ENCODE measurements at regions not wholly inside any gene's neighbourhood (a gene's known extent, or its start where the extent isn't known, plus 50 kb on each side); places are given as distances from the start of the nearest gene placed in this dataset.

DNA sequence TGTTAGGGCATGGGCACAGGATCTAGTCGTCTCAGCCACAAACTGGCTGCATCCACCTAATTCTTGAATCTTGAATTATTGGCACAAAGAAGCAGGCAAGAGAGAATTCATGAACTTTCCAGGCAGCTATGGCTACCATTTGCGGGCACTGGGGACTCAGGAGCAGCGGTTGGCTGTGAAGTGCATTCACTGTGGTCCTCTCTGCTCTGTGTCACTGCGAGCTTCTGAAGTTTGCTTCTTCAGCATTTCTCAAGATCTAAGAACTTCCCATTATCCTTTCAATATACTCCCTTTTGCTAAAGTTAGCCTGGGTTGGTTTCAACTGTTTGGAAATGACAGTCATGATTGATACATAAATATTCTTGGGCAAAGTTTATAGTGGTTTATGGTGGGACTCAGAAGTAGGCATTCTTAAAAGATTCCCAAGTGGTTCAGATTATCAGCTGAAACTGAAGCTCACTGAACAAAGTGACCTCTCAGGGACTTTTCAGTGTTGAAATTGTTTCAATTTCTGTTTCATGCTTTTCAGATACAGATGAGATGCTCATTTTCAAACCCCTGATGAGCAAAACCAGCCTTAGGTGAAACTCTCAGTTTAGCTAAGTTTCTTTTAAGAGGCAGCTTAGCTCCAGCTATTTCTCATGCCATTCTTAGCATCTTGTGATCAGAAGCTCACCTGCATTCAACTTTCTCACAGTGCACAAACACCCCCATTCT is 1258.3 kb upstream of the GYPC start:
- no peak for TF ChIP-seq POLR2A (IDR thresholded peaks at IDR 0.05)
- TF ChIP-seq, protein P1, sequence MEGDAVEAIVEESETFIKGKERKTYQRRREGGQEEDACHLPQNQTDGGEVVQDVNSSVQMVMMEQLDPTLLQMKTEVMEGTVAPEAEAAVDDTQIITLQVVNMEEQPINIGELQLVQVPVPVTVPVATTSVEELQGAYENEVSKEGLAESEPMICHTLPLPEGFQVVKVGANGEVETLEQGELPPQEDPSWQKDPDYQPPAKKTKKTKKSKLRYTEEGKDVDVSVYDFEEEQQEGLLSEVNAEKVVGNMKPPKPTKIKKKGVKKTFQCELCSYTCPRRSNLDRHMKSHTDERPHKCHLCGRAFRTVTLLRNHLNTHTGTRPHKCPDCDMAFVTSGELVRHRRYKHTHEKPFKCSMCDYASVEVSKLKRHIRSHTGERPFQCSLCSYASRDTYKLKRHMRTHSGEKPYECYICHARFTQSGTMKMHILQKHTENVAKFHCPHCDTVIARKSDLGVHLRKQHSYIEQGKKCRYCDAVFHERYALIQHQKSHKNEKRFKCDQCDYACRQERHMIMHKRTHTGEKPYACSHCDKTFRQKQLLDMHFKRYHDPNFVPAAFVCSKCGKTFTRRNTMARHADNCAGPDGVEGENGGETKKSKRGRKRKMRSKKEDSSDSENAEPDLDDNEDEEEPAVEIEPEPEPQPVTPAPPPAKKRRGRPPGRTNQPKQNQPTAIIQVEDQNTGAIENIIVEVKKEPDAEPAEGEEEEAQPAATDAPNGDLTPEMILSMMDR (IDR thresholded peaks at IDR 0.05 in 8 of 11, conservative IDR thresholded peaks at IDR 0.05 in 3 of 11) = no peak

Measured in spleen (tissue), 7 donors.